Panc1 (cell line): ENCODE measurements at regions not wholly inside any gene's neighbourhood (a gene's known extent, or its start where the extent isn't known, plus 50 kb on each side); places are given as distances from the start of the nearest gene placed in this dataset.

Source experiments
- ATAC-seq: fragments of 200-7000 bp; cut with Tn5 transposase; 2 replicates; pipeline ENCODE4 v1.9.1; 2020; ENCODE audit warnings: mild to moderate bottlenecking, moderate library complexity
- BruUV-seq: library from RNA; stranded (reverse); fragments of 400-500 nt; replicated peaks from 2 replicates; lab custom pipeline; 2021; lab: Mats Ljungman, UMichigan
- CTCF ChIA-PET: fragments of 300-600 bp; sonication (Branson Sonifier 250); formaldehyde crosslinking; loops from one replicate; lab custom pipeline; 2022; ENCODE audit warnings: antibody characterized with exemption; lab: Charles Lee
- POLR2A ChIA-PET: fragments of 300-600 bp; sonication (Branson Sonifier 250); formaldehyde crosslinking; loops from one replicate; lab custom pipeline; 2022; ENCODE audit warnings: antibody characterized with exemption; lab: Charles Lee
- DNase-seq: peaks from one replicate; pipeline ENCODE4 v3.0.0-alpha.2; 2010; ENCODE audit warnings: low read depth, low spot score
- H3K27ac ChIP-seq: 2 replicates; pipeline ENCODE4 v1.5.1; 2011; ENCODE audit warnings: mild to moderate bottlenecking, low read length, inconsistent platforms
- H3K27me3 ChIP-seq: fragments of 200-500 bp; sonication (Bioruptor generic); 2 replicates; pipeline ENCODE4 v1.6.0; 2014; ENCODE audit warnings: low read length, inconsistent platforms; ENCODE audit not compliant: control insufficient read depth, insufficient read depth
- H3K36me3 ChIP-seq: fragments of 200-500 bp; sonication (Bioruptor generic); 2 replicates; pipeline ENCODE4 v1.5.1; 2014; ENCODE audit warnings: inconsistent platforms, mild to moderate bottlenecking, low read length, moderate library complexity; ENCODE audit not compliant: control insufficient read depth, insufficient read depth
- H3K4me1 ChIP-seq: 2 replicates; pipeline ENCODE4 v1.5.1; 2011; ENCODE audit warnings: inconsistent platforms, mild to moderate bottlenecking, low read length, moderate library complexity; ENCODE audit not compliant: control insufficient read depth, insufficient read depth
- H3K4me3 ChIP-seq, 2 experiments: 2 replicates each; pipeline ENCODE4 v1.5.1; 2011 to 2012; ENCODE audit warnings: low read depth in 2 of 2, low read length in 2 of 2, mild to moderate bottlenecking in 2 of 2, inconsistent platforms in 1 of 2, moderate library complexity in 1 of 2
- H3K9me3 ChIP-seq: fragments of 200-500 bp; sonication (Bioruptor generic); 2 replicates; pipeline ENCODE4 v1.5.1; 2014; ENCODE audit warnings: low read depth, mild to moderate bottlenecking, inconsistent platforms, low read length, moderate library complexity; ENCODE audit not compliant: control insufficient read depth, insufficient read depth
- POLR2AphosphoS5 ChIP-seq: IDR thresholded peaks from 2 replicates; pipeline ENCODE4 v1.6.1; 2012; ENCODE audit warnings: mild to moderate bottlenecking, low read depth, low read length, moderate library complexity
- SIN3A ChIP-seq: IDR thresholded peaks from 2 replicates; pipeline ENCODE4 v1.6.1; 2012; ENCODE audit warnings: low read depth, mild to moderate bottlenecking, low read length, moderate library complexity, borderline replicate concordance; ENCODE audit not compliant: insufficient read depth
- TCF7L2 ChIP-seq: IDR thresholded peaks from 2 replicates; pipeline ENCODE4 v1.6.1; 2011; ENCODE audit warnings: mild to moderate bottlenecking, low read depth, low read length, inconsistent platforms
- in situ Hi-C: cut with HindIII; loops from 2 replicates; pipeline ENCODE4 v1.10.0; 2016; ENCODE audit warnings: low sequenced_read_pairs, low pct_unique_long_range_greater_than_20kb
- intact Hi-C: fragments of 100-400 bp; cut with micrococcal nuclease; formaldehyde crosslinking; loops from one replicate; pipeline ENCODE4 v1.10.0; 2022; ENCODE audit not compliant: unreplicated experiment
- TF ChIP-seq, protein P1 (sequence below), 2 experiments: IDR thresholded peaks; 2 replicates each; pipeline ENCODE4 v1.6.1; 2011 to 2012; ENCODE audit warnings: low read depth in 2 of 2, control low read depth in 1 of 2, low read length in 1 of 2, mild to moderate bottlenecking in 1 of 2, moderate library complexity in 1 of 2; ENCODE audit not compliant: insufficient read depth in 1 of 2
- TF ChIP-seq, protein P2 (sequence below): fragments of 450-650 bp; IDR thresholded peaks from 2 replicates; pipeline ENCODE4 v1.5.1; 2017; ENCODE audit warnings: mild to moderate bottlenecking

DNA sequence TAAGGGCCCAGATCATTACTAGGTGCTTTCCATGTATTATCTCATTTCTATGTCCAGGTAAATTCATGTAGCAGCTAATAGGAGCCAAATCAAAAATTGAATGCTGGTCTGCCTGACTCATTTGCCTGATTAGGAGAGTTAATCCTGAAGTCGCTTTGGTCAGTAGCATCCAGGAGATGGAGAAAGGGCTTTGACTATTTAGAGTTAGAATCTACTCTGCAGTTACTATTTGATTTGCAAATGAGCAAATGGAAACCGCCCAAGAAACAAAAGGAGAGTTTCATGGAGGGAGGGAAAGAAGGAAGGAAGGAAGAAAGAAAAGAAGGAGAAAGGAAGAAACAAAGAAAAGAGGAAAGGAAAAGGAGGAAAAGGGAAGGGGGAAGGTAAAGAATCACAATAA, 539.6 kb upstream of the MMS22L start:
- ATAC-seq (no peak), DNase-seq (no peak)
- intact Hi-C loops: no loop called here
- H3K4me1 ChIP-seq: no peaks in the 10 kb centered on the region
- BruUV-seq: no TSS peak
- TF ChIP-seq TCF7L2: no peak
- H3K9me3 ChIP-seq: no peaks in the 10 kb centered on the region
- in situ Hi-C loops: no loop called here
- no peak overlapping the region for H3K4me3 ChIP-seq
- no peaks in the 10 kb centered on the region for H3K27me3 ChIP-seq
- H3K27ac ChIP-seq: no peak overlapping the region
- ChIA-PET CTCF (no interaction called here), POLR2A (no interaction called here)
- no peaks in the 10 kb centered on the region for H3K36me3 ChIP-seq

DNA sequence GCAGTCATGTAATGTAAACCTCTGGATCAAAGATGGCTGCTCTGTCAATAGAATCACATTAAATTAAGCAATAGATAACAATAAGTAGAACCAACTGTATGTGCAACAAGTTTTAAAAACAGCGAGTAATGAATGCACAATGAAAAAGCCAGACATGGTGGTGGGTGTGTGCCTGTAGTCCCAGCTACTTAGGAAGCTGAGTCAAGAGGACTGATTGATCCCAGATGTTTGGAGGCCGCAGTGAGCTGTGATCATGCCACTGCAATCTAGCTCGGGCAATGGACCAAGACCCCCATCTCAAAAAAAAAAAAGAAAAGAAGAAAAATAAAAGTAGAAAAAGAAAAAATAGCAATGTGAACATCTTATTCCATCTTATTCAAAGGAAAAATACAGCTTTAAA, 558.7 kb upstream of the MMS22L start:
- no TSS peak for BruUV-seq
- in situ Hi-C loops (no loop called here), intact Hi-C loops (no loop called here)
- ChIA-PET POLR2A (interaction anchor here (0.6 kb wide), 1 partner anchor 642 kb away, joined by 3 read pairs; no protein-coding TSS in a partner anchor), CTCF (interaction anchor here (0.6 kb wide), 1 partner anchor 481 kb away, joined by 3 read pairs; no protein-coding TSS in a partner anchor)
- no peaks in the 10 kb centered on the region; the same call in 1 of the 2 replicates for H3K36me3 ChIP-seq
- H3K4me3 ChIP-seq: no peak overlapping the region
- TF ChIP-seq, protein P1, sequence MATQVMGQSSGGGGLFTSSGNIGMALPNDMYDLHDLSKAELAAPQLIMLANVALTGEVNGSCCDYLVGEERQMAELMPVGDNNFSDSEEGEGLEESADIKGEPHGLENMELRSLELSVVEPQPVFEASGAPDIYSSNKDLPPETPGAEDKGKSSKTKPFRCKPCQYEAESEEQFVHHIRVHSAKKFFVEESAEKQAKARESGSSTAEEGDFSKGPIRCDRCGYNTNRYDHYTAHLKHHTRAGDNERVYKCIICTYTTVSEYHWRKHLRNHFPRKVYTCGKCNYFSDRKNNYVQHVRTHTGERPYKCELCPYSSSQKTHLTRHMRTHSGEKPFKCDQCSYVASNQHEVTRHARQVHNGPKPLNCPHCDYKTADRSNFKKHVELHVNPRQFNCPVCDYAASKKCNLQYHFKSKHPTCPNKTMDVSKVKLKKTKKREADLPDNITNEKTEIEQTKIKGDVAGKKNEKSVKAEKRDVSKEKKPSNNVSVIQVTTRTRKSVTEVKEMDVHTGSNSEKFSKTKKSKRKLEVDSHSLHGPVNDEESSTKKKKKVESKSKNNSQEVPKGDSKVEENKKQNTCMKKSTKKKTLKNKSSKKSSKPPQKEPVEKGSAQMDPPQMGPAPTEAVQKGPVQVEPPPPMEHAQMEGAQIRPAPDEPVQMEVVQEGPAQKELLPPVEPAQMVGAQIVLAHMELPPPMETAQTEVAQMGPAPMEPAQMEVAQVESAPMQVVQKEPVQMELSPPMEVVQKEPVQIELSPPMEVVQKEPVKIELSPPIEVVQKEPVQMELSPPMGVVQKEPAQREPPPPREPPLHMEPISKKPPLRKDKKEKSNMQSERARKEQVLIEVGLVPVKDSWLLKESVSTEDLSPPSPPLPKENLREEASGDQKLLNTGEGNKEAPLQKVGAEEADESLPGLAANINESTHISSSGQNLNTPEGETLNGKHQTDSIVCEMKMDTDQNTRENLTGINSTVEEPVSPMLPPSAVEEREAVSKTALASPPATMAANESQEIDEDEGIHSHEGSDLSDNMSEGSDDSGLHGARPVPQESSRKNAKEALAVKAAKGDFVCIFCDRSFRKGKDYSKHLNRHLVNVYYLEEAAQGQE (IDR thresholded peaks at IDR 0.05; ENCODE audit: insufficient read depth in 1 of 2, low read depth in 2 of 2, low read length in 1 of 2): no peak
- no peak for TF ChIP-seq POLR2AphosphoS5
- TF ChIP-seq TCF7L2: no peak
- no peak for TF ChIP-seq SIN3A
- TF ChIP-seq, protein P2, sequence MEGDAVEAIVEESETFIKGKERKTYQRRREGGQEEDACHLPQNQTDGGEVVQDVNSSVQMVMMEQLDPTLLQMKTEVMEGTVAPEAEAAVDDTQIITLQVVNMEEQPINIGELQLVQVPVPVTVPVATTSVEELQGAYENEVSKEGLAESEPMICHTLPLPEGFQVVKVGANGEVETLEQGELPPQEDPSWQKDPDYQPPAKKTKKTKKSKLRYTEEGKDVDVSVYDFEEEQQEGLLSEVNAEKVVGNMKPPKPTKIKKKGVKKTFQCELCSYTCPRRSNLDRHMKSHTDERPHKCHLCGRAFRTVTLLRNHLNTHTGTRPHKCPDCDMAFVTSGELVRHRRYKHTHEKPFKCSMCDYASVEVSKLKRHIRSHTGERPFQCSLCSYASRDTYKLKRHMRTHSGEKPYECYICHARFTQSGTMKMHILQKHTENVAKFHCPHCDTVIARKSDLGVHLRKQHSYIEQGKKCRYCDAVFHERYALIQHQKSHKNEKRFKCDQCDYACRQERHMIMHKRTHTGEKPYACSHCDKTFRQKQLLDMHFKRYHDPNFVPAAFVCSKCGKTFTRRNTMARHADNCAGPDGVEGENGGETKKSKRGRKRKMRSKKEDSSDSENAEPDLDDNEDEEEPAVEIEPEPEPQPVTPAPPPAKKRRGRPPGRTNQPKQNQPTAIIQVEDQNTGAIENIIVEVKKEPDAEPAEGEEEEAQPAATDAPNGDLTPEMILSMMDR: no peak
- H3K27me3 ChIP-seq: no peaks in the 10 kb centered on the region
- no peak for ATAC-seq
- no peak for DNase-seq
- H3K4me1 ChIP-seq: no peaks in the 10 kb centered on the region
- H3K27ac ChIP-seq: no peak overlapping the region
- no peaks in the 10 kb centered on the region for H3K9me3 ChIP-seq

DNA sequence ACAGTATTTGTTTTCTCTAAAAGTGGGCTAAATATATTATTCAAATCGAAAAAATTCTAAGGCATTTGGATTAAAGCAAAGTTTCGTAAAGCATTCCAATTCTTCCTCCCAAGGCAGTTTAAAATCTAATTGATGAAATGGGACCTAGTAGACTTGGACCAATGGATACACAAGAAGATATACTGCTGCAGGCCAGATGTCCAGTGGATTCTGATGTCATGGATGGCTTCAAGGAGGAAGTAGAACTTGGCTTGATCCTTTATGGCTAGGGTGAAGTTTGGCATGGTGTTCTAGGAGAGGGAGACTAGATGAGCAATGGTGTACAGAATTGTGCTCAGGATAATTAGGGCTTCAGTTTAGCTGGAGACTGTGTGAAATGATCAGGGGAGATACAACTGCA, 559.5 kb upstream of the MMS22L start:
- H3K4me1 ChIP-seq: no peaks in the 10 kb centered on the region
- H3K27me3 ChIP-seq: no peaks in the 10 kb centered on the region
- in situ Hi-C loops (no loop called here), intact Hi-C loops (no loop called here)
- no peak for ATAC-seq
- CTCF ChIA-PET: interaction anchor here (0.6 kb wide), 1 partner anchor 481 kb away, joined by 3 read pairs; no protein-coding TSS in a partner anchor
- POLR2A ChIA-PET: interaction anchor here (0.6 kb wide), 1 partner anchor 641 kb away, joined by 3 read pairs; no protein-coding TSS in a partner anchor
- H3K4me3 ChIP-seq: no peak overlapping the region
- H3K36me3 ChIP-seq: no peaks in the 10 kb centered on the region; the same call in 1 of the 2 replicates
- no peak overlapping the region for H3K27ac ChIP-seq
- no TSS peak for BruUV-seq
- H3K9me3 ChIP-seq: no peaks in the 10 kb centered on the region
- no peak for TF ChIP-seq SIN3A
- TF ChIP-seq, protein P1 (IDR thresholded peaks at IDR 0.05; ENCODE audit: insufficient read depth in 1 of 2, low read depth in 2 of 2, low read length in 1 of 2): no peak
- no peak for DNase-seq
